Right hindlimb (tissue), 1 donor: ENCODE measurements at regions not wholly inside any gene's neighbourhood (a gene's known extent, or its start where the extent isn't known, plus 50 kb on each side); places are given as distances from the start of the nearest gene placed in this dataset.

Experiments used
- DNase-seq: peaks from one replicate; pipeline ENCODE4 v3.0.0-alpha.2; 2018

DNA sequence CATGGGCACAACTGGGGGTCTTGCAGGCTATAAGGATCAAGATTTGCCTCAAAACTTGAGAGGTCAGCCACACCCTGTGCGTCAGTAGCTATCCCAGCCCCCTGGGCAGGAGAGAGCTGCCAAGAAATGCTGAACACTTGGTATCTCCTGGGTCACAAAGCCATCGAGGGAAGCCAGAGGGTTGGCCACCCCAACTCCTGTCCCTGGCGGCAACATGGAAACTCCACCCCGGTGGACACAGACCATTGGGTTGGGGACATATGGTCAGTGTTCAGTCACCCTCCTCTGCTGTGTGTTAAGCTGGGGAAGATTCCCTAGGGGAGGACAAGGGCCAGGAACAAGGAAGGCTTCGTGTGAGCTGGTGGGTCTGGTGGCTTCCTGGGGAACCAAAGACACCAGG, 140.6 kb downstream of the C5orf15 start:
- DNase-seq = no peak

DNA sequence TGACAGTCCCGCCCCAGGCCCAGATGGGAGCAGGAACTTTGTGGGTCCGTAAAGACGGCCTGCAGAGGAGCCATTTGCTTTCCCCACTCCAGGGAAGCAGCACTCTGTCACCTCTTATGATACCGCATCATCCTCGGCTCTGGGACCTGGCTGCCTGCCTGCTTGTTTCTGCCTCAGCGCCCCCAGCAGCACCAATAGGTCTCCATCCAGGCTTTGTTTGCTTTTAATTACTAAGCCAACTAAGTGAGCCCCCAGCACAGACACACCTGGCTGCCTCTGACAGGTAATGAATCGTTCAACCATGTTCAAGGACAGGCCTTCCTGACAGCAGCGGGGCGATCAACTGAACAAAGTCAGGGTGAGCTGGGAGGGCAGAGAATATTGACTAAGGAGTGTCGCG, 141.4 kb downstream of the C5orf15 start:
- no peak for DNase-seq

DNA sequence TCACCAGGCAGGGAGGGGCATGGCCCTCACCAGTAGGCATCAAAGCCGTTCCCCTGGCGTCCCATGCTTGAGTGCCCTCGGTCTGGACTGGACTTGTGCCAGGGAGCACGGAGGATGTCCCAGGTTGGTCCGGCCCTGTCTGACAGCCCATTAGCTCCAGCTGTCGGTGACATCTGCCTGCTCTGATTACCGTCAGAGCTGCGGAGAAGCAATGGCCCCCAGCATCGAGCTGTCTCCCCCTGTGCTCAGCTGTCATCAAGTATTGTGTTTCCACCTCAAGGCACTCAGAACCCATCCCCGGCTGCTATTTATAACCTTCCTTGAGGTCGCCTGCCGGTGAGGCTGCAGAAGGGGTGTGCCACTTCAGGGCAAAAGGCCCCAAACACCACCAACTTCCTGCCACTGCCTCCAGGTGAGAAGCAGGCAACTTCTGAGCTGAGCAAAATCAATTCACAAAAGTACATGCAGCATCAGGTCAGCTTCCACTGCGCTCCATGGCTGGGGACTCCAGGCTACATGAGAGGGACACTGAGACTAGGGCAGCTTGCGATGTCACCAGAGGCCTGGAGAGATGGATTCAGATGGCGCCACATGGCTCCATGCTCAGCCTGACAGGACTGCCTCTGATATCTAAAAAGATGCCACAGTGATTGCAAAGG, 142.7 kb downstream of the C5orf15 start:
- DNase-seq = peak; percentile 35

DNA sequence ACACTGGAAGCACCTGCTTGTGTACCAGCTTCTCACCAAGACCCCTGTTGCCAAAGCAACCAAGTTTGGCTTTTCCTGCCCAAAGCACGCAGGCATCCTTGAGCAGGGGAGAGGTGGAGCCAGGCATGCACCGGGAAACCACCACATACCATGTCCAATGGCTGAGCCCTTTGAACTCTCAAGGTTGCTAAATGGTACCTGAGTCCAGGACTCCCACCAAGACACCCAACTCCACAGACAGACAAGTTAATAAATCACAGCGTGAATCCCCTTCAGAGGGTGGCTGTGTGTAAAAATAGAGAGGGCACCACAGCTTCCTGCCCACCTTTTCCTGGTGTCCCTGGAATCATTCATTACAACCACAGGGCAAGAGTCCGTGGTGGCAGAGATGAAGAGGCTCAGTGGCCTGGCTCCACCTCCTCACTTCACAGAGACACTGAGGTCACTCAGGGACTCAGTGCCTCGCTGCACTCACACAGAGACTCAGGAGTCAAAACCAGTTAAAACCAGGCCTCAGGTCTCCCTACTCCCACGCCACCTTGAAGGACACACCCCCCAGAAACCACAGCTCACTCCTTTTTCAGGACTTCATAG, 143.7 kb downstream of the C5orf15 start:
- DNase-seq = no peak

DNA sequence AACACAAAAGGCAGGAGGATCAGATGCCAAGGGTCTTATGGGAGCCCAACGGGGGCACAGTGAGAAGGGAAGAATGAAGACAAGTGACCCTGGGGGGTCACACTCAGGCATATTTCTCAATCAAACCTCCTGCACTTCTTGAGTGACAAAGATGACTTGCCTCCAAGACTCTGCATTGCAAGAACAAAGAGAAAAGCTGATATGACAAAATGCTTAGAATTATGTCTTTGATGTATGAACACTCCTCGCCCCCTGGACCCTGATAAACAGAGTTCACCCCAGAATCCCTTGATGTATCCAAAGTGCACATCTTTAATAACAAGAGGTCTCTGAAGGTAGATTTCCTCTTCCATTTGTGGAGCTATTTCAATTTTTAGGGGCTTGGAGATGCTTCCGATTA, 146.5 kb downstream of the C5orf15 start:
- no peak for DNase-seq

DNA sequence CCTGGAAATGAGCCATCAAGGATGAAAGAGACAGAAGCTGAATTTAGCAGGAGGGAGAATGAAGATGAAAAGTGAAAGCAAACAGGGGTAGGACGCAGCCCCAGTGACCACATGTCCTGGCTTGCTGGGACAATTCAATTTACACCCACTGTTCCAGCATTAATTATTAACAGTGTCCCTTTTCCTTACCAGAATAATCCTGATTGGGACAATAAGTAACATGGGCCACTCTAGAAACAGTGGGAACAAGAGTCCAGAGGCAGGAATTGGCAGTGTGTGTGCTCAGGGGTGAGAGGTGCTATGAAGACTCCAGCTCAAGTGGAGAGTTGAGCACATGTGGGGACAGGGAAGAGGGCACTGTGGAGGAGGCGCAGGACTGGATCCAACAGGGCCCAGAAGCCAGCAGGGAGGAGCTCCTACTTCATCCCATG, 147.1 kb downstream of the C5orf15 start:
- DNase-seq = no peak

DNA sequence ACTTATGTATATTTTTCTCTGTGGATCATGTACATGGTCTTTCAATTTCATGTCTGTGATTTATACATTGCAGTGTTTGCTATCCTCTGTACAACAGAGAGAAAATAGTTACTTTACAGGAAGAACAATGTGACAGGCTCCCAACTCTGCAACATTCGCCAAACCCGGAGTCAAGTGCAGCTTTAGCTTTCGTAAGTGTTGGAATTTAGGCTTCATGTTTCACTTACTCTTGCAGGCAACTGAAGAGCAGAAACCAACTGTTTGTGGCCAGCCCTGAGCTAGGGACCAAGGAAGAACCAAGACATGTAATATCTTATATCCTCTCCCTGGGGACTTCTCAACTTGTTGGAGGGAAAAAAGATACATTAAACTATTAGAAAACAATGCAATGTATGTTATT, 147.9 kb downstream of the C5orf15 start:
- DNase-seq = no peak

DNA sequence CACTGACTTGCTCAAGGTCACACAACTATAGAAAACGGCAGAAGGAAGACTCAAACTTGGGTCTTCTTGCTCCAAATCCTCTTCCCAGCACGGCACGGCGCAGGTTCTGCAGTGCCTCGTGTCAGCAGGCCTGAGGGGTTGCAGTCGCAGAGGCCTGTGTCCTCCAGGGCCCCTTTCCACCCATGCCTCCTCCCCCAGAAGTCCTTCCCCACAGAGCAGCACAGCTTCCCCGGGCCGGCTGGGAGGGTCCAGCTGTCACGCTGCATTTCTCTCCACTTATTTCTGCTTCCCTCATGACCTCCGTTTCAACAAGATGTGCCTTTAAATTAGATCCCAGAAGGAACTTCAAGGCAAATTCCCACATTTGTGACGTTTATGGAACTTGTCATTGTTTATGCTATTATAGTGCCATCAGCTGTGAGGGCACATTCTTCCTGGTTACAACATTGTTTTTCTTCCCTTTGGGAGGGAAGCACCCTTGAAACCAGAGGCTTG, 148.4 kb downstream of the C5orf15 start:
- DNase-seq = no peak

DNA sequence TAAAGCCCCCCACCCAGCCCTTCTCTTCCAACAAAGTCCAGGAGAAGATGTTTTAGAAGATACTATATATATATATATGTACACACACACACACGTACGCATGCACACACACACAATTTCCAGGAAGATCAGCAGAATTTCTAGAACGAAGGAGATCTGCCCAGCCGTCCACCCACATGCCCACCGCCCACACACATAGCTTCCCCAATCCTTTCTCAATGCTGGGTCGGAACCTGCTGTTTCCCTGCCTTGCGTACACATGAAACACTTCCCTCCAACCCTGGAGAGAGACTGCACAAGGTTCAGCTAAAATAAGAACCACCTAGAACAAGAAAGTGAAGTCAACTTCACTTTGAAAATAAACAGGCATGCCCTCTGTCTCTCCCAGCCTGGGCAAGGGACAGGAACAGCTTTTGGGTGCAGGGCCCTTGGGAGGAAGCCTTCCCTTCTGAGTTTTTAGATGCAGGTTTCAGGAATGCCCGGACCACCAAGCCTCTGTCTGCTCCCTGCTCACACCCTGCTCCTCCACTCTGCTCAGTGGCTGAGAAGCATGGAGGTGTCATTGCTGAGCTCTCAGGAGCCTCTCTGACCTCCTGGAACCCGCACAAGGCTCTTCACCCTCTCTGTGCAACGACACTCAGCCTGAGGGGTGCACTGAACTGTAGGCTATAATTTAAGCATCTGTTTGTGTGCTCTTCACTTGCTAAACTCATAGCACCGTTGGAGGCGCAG, 149.4 kb downstream of the C5orf15 start:
- no peak for DNase-seq

DNA sequence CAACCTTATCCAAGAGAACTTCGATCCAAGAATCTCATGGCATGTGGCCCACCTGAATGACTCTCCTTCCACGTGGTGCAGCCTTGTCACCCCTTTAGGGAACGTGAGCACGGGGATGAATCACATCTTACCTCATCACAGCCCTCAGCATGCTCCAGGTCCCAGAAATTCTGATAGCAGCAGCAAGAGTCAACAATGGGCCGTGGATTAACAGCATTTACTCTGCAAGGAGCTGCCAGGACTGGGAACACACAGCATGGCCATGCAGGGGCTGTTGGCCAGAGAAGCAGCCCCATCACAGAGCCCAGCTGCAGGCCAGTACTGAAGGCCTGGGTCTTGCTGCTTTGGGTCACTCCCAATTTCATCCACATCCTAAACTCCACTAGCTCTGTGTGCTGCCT, 150.4 kb downstream of the C5orf15 start:
- no peak for DNase-seq

DNA sequence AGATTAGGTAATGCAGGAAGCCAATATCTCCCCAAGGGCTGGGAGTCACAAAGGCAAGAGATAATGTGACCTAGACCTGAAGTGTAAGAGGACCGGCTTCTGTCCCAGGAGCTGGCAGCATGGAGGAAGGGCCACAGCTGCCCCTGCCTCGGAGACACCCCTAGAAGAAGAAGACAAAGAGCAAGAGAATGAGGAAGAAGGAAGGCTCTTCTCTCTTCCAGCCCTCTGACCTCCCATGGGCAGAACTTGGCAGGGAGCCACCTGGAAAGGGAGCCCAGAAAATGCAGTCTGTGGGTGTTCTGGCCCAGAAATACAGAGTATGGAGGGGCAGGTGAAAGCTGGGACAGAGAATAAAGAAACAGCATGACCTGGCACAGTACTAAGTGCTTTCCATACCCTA, 151.0 kb downstream of the C5orf15 start:
- no peak for DNase-seq

DNA sequence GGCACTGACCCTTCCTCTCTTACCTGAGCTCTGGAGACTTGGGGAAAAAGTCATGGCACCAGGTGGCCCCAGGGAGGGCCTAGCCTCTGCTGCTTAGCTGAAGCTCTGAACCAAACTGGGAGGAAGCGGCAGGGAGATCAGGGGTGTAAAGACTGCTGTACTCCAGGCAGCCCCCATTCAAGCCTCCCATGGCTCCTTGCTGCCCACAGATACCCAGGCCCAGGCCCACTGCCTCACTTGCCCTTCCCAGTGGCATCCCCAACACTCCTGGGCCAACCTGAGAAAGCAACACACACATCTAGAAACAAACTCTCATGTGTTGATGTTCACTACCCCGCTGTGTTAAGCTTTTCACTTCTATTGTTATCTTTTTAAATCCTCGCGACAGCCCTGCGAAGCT, 151.6 kb downstream of the C5orf15 start:
- no peak for DNase-seq

DNA sequence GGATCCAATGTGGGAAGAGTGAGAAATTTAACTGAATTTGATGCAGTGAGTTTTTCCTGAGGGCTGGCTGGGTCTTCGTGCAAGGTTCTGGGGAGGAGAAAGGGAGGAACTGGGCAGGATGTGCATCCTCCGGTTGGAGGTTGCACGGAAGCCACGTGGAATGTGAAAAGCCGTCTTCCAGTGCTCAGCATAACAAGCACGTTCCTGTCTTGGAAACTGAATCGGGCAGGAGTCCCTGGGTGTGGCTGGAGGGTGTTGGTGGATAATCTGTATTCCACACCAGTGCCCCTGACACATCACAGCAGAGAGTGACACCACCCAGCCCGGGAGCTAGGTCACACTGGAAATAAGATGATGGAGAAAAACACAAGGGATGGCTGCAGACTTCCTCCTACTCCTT, 154.3 kb downstream of the C5orf15 start:
- DNase-seq = no peak

DNA sequence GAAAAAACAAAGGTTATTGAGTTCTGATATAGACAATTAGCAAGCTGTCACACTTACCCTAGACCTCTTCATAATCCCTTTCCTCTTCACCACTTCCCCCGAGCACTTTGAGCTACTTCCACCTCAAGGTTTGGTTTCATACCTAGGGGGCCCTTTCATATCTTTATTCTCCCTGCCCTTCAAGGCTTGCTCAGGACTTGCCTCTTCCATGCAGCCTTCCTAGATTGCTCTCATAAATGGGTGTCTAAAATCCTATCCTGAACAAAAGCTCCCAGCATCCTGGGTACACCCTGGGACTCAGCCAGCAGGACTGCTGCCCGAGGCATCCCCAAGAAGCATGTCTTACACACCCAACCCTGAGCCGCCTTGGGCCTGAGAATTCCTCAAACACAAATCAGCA, 157.3 kb downstream of the C5orf15 start:
- DNase-seq = no peak

DNA sequence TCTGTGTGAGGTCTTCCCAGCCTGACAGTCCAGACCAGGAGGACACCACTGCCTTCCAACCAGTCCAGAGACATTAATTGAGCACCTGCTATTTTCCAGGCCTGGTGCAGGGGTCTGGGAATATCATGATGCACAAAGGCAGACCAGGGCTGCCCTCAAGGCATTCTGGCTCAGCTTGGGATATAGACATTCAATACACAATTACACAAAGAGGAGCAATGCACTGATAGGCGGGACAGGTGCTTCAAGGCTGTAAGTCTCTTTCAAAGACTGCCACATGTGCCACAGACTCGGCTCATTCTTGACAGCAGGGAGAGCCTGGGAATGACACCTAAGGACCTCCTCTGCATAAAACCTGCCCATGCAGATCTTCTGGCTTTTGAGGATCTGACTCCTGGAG, 158.6 kb downstream of the C5orf15 start:
- DNase-seq = no peak

DNA sequence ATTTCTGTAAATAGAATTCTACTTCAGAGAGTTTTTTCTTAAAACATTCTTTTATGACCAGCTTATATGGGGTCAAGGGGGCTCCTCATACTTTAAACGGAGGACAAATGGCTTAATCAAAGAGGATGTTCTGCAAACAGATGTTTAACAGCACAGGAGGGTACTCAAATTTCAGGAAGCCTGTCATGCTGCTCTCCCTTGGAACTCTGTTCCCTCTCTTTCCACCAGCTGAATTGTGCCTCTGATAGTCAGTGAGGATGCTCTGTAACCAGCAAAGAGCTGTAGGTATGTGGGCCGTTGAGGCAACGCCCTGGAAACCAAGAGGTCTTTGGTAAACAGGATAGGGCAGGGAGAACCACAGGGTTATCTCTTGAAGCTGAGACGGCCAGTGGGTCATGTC, 161.1 kb downstream of the C5orf15 start:
- no peak for DNase-seq

DNA sequence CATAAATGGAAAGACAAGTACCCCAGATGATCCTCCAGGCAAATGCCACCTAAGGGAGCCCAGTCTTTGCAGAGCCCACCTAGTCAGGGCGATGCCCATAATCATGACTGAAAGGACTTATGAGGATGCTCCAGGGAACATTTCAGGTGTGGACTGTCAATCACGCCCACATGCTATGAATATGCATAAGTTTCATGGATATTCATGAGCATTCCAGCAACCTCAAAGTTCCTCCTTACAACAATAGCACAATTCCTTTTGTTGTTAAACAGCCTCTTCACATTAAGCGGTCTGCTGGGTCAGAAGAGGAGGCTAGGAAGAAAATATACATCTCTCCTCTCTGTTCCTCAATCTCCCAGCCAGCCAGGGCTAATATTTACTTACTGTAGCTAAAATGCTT, 161.6 kb downstream of the C5orf15 start:
- no peak for DNase-seq

DNA sequence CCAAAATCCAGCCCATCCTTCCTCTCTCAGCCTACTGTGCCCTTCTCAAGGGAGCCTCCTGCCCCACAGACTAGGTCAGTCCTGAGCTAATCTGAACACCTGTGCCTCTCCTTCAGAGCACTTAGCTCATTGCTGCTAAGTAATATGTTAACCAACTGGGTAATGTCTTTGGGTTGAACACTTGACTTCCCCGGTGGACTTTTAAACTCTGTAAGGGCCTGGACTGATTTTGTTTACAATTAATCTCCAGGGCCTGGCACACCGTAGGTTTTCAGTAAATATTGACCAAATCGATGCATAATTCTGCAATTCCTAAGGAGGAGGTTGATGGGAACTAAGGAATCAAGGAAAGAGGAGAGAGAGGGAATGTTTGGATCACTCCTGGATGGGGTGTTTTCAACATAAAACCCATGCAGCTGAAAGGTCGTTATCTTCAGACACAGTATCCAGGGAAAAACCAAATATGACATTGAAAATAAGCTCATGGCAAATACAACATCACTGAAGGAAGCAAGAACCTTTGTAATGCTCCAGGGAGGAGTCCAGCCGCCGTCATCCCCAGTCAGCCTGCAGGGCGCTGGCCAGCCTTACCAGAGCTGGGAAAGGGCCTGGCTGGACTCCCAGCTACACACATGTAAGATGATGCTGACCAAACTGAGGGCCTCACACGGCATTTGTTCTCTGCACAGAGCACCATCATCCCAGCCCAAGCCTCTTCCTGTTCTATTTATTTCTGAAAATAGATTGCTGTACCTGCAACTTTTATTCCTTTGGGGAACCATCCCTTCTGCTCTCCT, 166.3 kb downstream of the C5orf15 start:
- peak; percentile 68 for DNase-seq

DNA sequence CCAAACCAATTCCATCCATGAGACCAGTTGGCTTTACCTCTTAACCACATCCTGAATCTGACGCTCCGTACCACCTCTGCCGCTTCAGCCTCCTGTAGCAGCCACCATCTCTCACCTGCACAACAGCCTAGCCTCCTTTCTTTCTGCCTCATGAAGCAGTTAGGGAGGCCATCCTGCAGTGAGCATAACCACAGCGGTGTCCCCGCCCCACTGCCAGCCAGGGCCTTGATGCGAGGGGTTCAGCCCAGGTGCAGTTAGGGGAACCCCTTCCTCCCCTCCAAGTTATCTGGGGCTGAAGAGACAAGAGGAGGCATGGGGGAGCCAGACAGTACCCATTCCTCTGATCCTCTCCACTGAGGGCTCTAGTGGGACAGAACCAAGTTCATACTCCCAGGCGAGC, 167.0 kb downstream of the C5orf15 start:
- no peak for DNase-seq

DNA sequence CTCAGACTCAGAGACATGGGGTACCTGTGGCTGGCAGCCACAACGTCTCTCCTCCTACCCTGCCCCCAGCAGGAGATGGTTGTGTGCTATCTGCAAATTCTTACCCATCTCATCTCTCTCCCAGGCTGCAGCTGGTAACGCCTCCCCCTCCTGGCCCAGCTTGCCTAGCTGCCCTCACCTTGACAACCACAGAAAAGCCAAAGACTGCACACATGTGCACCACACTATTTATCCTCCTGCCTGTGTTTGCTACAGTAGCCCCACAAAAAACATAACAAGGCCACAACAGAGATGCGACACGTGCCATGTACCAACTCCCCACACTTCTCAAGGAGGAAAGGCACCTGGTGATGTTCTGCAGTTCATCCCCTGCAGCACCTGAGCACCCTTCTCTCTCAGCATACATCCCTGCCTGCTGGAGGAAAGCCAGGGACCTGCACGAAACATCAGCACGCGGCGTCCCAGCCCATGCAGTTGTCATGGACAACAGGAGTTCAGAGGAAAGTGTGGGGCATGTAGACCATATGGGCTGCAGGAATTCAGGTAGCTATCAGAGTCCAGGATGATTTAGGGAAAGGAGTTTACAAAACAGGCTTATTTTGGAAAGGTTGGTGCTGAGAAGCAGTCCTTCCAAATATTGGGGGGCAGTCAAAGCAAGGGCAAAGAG, 168.7 kb downstream of the C5orf15 start:
- no peak for DNase-seq

DNA sequence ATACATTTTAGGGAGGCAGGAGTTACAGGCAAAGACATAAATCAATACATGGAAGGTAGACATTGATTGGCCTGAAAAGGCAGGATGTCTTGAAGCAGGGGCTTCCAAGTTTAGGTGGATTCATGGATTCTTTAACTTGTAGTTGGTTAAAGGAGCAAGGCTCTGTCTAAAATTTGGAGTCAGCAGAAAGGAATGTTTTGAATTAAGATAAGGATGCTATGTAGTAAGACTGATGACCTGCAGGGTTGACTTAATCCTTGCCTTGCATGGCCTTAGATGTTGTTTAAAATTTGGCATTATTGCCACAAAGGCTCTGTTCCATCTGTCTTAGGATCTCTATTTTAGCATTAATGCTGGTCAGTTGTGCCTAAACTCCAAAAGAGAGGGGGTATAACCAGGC, 171.3 kb downstream of the C5orf15 start:
- DNase-seq = no peak

DNA sequence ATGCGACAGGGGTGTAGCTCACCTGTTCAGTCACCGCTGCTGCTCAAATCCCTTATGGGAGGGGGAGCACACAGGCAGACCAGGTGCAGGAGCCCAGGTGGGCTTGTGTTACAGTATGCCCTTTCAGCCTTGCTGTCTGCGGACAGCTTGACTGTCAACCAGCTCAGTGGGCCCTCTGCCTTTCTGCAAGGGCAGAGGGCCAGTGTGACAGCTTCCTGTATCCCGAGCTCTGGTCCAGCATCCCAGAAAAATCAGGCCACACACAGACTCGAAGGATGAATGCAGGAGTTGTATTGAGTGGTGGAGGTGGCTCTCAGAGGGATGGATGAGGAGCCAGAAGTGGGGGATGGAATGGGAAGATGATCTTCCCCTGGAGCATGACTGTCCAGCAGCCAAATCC, 172.2 kb downstream of the C5orf15 start:
- no peak for DNase-seq
